HG03025 (cell line): ENCODE measurements at regions not wholly inside any gene's neighbourhood (a gene's known extent, or its start where the extent isn't known, plus 50 kb on each side); places are given as distances from the start of the nearest gene placed in this dataset.
"Not testable (repeated sequence)": the region's sequence is repeated elsewhere in the genome, so short reads cannot be mapped to it uniquely, and the experiment has no call there.

Experiments used
- ATAC-seq: cut with Tn5 transposase; IDR thresholded peaks from one replicate; pipeline ENCODE4 v1.9.1; 2021; ENCODE audit warnings: mild to moderate bottlenecking, moderate library complexity; ENCODE audit not compliant: unreplicated experiment, low FRiP score

- no peak for ATAC-seq
Observed at GRCh38 chr15:79738143-79738542, 158.7 kb downstream of the MTHFS start.

DNA sequence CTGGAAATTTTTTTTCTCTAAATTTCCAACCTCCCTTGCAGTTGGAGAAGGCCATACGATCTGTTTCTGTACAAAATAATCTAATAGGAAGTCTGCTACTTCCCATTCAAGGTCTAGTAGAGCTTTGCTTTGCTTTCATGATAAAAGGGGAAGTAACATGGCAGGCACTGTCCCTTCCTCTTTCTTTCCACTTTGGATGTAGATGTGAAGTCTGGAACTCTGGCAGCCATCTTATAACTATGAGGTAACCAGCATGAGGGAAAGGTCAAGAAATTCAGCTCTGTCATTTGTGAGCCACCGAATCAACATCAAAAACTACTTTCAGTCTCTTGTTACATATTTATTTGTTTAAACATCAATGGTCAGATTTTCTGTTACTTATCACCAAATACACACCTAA, 156.3 kb downstream of the MTHFS start:
- ATAC-seq, result no peak

- ATAC-seq, result no peak
Observed at GRCh38 chr15:79743032-79743431, 153.8 kb downstream of the MTHFS start.

DNA sequence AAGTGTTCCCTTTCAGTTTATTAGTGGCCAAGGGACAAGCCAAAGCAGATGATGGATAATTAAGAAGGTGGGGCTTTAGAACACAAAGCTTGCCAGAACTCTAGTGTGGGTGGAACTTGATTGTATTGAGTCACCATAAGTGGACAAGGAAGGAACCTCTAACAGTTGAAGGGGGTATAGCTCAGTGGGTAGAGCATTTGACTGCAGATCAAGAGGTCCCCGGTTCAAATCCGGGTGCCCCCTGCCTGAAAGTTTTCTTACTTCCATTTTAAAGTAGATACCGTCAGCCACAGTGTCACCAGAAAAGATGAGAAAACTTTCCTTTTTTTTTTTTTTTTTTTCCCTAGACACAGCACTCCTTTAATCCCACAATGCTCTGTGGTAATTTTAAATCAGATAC, 152.3 kb downstream of the MTHFS start:
- ATAC-seq, result not testable (repeated sequence)

GRCh38 chr15:79756365-79756764, 140.4 kb downstream of the MTHFS start:
- no peak for ATAC-seq

DNA sequence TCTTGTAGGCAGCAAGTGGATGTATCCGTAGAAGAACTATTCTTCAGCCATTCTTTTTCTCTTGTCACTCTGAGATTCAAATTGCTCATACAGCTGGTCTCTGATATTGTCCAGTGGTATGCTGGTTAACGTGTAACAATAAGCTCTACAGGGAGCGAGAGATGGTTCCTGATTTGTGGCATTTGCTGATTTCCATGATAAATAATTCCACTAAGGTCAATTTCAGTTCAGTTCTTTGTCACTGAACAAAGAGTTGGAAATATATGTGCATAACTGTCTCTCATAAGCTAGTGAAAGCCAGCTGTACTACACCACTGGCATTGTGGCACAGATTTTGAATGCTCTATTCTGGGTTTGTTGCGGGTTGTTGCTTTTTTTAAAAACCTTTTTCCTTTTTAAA, 131.7 kb downstream of the MTHFS start:
- no peak for ATAC-seq

GRCh38 chr15:79769069-79769481, 127.7 kb downstream of the MTHFS start:
- no peak for ATAC-seq

- ATAC-seq, result no peak
Observed at GRCh38 chr15:79769933-79770759, 126.7 kb downstream of the MTHFS start.

- no peak for ATAC-seq
Observed at GRCh38 chr15:79773128-79773527, 123.7 kb downstream of the MTHFS start.

GRCh38 chr15:79775821-79776220, 121.0 kb downstream of the MTHFS start:
- ATAC-seq, result no peak

DNA sequence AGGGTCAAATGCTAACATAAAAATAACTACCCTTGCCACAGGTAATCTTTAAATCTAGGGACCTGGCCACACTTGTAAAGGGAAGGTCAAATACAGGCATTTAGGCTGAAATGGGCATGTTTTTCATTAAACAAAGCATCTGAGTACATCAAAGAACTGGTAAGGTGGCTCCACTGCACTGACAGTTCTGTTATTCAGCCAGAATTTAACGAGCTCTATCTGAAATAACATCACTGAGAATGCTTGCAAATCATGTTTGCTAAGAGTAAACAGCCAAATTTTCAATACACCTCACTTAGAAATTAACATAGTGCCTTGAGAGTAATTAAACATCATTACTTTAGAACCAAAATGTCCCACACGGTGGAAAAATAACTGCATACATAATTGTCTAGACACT, 118.9 kb downstream of the MTHFS start:
- ATAC-seq, result no peak

DNA sequence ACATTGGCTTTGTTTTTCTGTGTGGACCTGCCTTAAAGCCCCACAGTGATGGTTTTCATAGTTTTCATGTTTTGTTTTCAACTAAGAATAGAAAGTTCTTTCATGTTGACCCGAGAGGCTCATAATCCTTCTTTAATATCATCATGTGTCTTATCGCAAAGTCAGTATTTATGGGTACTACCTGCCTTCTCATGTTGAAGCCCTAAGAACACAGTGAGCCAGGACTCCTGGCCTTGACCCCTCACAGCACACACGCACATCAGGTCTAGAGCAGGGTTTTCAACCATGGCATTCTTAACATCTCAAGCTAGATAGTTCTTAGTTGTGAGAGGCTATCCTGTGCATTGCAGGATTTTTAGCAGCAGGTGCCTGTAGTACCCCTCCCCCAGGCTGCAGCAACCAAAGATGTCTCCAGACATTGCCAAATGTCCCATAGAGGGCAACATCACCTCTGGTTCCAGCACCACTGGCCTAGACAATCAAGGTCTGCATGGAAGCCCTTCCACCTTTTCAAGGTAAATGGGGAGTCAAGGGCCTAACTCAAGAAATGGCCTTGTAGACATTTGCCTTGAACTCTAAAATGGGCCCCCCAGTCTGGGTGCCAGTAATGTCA, 118.3 kb downstream of the MTHFS start:
- no peak for ATAC-seq

DNA sequence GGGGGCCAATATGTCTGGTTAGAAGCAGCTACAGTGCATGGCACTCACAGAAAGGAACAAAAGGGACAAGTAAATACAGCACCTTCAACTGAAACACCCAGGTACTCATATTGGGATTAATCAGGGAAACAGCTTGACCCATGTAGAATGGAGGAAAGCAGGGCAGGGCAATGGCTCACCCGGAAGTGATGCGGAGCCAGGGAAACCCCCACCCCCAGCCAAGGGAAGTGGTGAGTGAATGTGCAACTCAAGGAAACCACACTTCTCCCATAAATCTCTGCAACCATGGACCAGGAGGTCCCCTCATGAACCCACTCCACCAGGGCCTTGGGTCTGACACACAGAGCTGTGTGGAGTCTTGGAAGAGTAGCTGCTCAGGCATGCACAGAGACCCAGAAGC, 117.1 kb downstream of the MTHFS start:
- no peak for ATAC-seq

- not testable (repeated sequence) for ATAC-seq
Observed at GRCh38 chr15:79782307-79782706, 114.5 kb downstream of the MTHFS start.
